ENCODE measurements at regions not wholly inside any gene's neighbourhood (a gene's known extent, or its start where the extent isn't known, plus 50 kb on each side); places are given as distances from the start of the nearest gene placed in this dataset.
A peak's percentile ranks its signal among the peaks of the same experiment; 100 is the strongest.

- DNase-seq = no peak
These were observed 707.8 kb upstream of the LMCD1 start for GRCh38 chr3:7793786-7794185.

- no peak for DNase-seq
These were observed 703.3 kb upstream of the LMCD1 start for GRCh38 chr3:7798276-7798675.

- no peak for DNase-seq
These were observed 701.4 kb upstream of the LMCD1 start for GRCh38 chr3:7800006-7800780.

- no peak for DNase-seq
These were observed 689.1 kb upstream of the LMCD1 start for GRCh38 chr3:7812490-7812889.

- no peak for DNase-seq
These were observed 688.3 kb upstream of the LMCD1 start for GRCh38 chr3:7813365-7813764.

GRCh38 chr3:7817239-7817638 lies 684.4 kb upstream of the LMCD1 start:
- DNase-seq = no peak

- DNase-seq = no peak
These were observed 680.7 kb upstream of the LMCD1 start for GRCh38 chr3:7820969-7821368.

- DNase-seq = no peak
These were observed 679.8 kb upstream of the LMCD1 start for GRCh38 chr3:7821858-7822257.

GRCh38 chr3:7841451-7841850 lies 660.2 kb upstream of the LMCD1 start:
- DNase-seq = no peak

- no peak for DNase-seq
These were observed 658.2 kb upstream of the LMCD1 start for GRCh38 chr3:7843441-7843840.

GRCh38 chr3:7847021-7847420 lies 654.6 kb upstream of the LMCD1 start:
- DNase-seq = no peak

- no peak for DNase-seq
These were observed 654.1 kb upstream of the LMCD1 start for GRCh38 chr3:7847521-7847920.

- no peak for DNase-seq
These were observed 647.4 kb upstream of the LMCD1 start for GRCh38 chr3:7854266-7854665.

- no peak for DNase-seq
These were observed 646.9 kb upstream of the LMCD1 start for GRCh38 chr3:7854721-7855120.

- no peak for DNase-seq
These were observed 636.0 kb upstream of the LMCD1 start for GRCh38 chr3:7865611-7866010.

GRCh38 chr3:7867587-7867986 lies 634.0 kb upstream of the LMCD1 start:
- no peak for DNase-seq

GRCh38 chr3:7871003-7871560 lies 630.5 kb upstream of the LMCD1 start:
- no peak for DNase-seq

GRCh38 chr3:7874116-7874515 lies 627.5 kb upstream of the LMCD1 start:
- no peak for DNase-seq

- no peak for DNase-seq
These were observed 625.7 kb upstream of the LMCD1 start for GRCh38 chr3:7875925-7876324.

GRCh38 chr3:7876741-7877297 lies 624.8 kb upstream of the LMCD1 start:
- DNase-seq = peak; percentile 60

GRCh38 chr3:7877312-7877711 lies 624.3 kb upstream of the LMCD1 start:
- no peak for DNase-seq

GRCh38 chr3:7879572-7879971 lies 622.1 kb upstream of the LMCD1 start:
- DNase-seq = no peak

- no peak for DNase-seq
These were observed 619.7 kb upstream of the LMCD1 start for GRCh38 chr3:7881946-7882345.

- DNase-seq = no peak
These were observed 604.0 kb upstream of the LMCD1 start for GRCh38 chr3:7897655-7898054.

GRCh38 chr3:7913283-7913682 lies 588.3 kb upstream of the LMCD1 start:
- no peak for DNase-seq
